Coronary artery (tissue), 2 donors: ENCODE measurements at regions not wholly inside any gene's neighbourhood (a gene's known extent, or its start where the extent isn't known, plus 50 kb on each side); places are given as distances from the start of the nearest gene placed in this dataset.

Experiments used
- DNase-seq: peaks from one replicate; pipeline ENCODE4 v3.0.0-alpha.2; 2017; ENCODE audit warnings: low spot score
- H3K27ac ChIP-seq, 2 donors: fragments of 200-600 bp; sonication (generic); one replicate each; pipeline ENCODE4 v1.5.1; 2016 to 2019
- H3K4me3 ChIP-seq: fragments of 200-600 bp; sonication (generic); 2 replicates; pipeline ENCODE4 v1.5.1; 2016; ENCODE audit warnings: mild to moderate bottlenecking, moderate library complexity
- TF ChIP-seq, protein P1 (sequence below): fragments of 200-600 bp; sonication (generic); IDR thresholded peaks from one replicate; pipeline ENCODE4 v1.5.1; 2019; ENCODE audit warnings: antibody characterized with exemption

DNA sequence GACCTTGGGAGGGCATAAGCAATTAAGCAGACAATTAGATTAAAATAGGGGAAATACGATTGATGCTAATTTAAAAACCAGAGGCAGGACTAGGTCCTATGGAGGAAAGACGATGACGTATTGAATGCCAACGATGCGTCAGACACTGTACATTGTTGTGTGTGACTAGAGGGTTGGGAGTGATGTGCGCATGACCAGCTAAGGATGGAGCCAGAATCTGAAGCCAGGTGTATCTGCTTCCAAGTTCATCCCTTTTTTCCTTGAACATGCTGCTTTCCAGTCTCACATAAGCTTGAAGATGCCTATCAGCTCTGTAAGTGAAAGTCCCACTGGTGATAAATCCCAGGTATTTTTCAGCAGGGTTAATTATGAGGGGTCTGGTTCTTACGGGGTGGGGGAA lies 576.2 kb downstream of the MATN1 start:
- Histone ChIP-seq H3K4me3 (no peak overlapping the region), H3K27ac (no peak overlapping the region)
- TF ChIP-seq, protein P1, sequence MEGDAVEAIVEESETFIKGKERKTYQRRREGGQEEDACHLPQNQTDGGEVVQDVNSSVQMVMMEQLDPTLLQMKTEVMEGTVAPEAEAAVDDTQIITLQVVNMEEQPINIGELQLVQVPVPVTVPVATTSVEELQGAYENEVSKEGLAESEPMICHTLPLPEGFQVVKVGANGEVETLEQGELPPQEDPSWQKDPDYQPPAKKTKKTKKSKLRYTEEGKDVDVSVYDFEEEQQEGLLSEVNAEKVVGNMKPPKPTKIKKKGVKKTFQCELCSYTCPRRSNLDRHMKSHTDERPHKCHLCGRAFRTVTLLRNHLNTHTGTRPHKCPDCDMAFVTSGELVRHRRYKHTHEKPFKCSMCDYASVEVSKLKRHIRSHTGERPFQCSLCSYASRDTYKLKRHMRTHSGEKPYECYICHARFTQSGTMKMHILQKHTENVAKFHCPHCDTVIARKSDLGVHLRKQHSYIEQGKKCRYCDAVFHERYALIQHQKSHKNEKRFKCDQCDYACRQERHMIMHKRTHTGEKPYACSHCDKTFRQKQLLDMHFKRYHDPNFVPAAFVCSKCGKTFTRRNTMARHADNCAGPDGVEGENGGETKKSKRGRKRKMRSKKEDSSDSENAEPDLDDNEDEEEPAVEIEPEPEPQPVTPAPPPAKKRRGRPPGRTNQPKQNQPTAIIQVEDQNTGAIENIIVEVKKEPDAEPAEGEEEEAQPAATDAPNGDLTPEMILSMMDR, result no peak
- no peak for DNase-seq

- peak; percentile 45 for DNase-seq
- TF ChIP-seq, protein P1, result no peak
- Histone ChIP-seq H3K27ac (no peak overlapping the region), H3K4me3 (no peak overlapping the region)
Observed at GRCh38 chr1:30146448-30146847, 576.9 kb downstream of the MATN1 start.

- Histone ChIP-seq H3K27ac (no peak overlapping the region), H3K4me3 (no peak overlapping the region)
- TF ChIP-seq, protein P1, result no peak
- DNase-seq, result no peak
Observed at GRCh38 chr1:30145723-30146303, 577.6 kb downstream of the MATN1 start.

GRCh38 chr1:30144831-30145230 lies 578.6 kb downstream of the MATN1 start:
- TF ChIP-seq, protein P1, result no peak
- no peak for DNase-seq
- Histone ChIP-seq H3K27ac (no peak overlapping the region), H3K4me3 (no peak overlapping the region)

DNA sequence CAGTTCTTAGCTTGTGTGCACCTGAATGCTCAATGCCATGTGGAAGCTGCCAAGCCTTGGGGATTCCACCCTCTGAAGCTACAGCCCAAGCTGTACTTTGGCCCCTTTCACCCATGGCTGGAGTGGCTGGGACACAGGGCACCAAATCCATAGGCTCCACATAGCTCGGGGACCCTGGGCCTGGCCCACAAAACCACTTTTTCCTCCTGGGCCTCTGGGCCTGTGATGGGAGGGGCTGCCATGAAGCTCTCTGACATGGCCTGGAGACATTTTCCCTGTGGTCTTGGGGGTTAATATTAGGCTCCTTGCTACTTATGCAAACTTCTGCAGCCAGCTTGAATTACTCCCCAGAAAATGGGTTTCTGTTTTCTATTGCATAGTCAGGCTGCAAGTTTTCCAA lies 579.9 kb downstream of the MATN1 start:
- H3K27ac ChIP-seq, result no peak overlapping the region
- H3K4me3 ChIP-seq, result no peak overlapping the region
- DNase-seq, result no peak
- TF ChIP-seq, protein P1, result no peak

- TF ChIP-seq, protein P1, result no peak
- Histone ChIP-seq H3K27ac (no peak overlapping the region), H3K4me3 (no peak overlapping the region)
- DNase-seq, result peak; percentile 55
Observed at GRCh38 chr1:30140566-30140965, 582.8 kb downstream of the MATN1 start.

DNA sequence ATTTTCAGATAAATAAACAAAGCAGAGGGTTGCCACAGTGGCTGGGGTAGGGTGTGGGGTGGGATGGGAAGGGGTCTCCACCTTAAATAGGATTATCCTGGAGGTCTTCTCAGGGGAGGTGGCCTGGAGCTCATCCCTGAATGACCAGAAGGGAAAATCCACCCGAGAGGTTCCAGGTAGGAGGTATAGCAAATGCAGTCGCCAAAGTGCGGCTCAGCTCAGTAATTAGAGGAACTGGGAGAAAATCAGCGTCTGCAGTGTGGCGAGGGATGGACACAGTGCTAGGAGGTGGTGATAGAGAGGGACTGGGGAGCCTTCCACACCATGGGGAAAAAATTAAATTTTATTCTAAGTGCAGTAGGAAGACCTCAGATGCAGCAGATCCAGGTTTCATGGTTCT lies 584.5 kb downstream of the MATN1 start:
- Histone ChIP-seq H3K27ac (no peak overlapping the region), H3K4me3 (no peak overlapping the region)
- TF ChIP-seq, protein P1, result no peak
- DNase-seq, result no peak
